ENCODE measurements at regions not wholly inside any gene's neighbourhood (a gene's known extent, or its start where the extent isn't known, plus 50 kb on each side); places are given as distances from the start of the nearest gene placed in this dataset.
"Not testable (repeated sequence)": the region's sequence is repeated elsewhere in the genome, so short reads cannot be mapped to it uniquely, and the experiment has no call there.

GRCh38 chr1:65654526-65654925 is 138.2 kb upstream of the PDE4B start:
- H2BK5ac ChIP-seq (ENCODE audit: low read depth, low read length, poor library complexity); H3K4me1 ChIP-seq (ENCODE audit: control insufficient read depth in 1 of 2, insufficient read depth in 2 of 2, low read length in 2 of 2); H3K36me3 ChIP-seq (ENCODE audit: control insufficient read depth in 1 of 2, insufficient read depth in 2 of 2, low read length in 2 of 2); DNase-seq; H3K9me3 ChIP-seq (ENCODE audit: insufficient read depth, low read depth, low read length); H3K4me2 ChIP-seq (ENCODE audit: low read length); H4K8ac ChIP-seq (ENCODE audit: low read depth, low read length); H3K27ac ChIP-seq (ENCODE audit: low read depth, low read length); H3K79me2 ChIP-seq (ENCODE audit: control insufficient read depth, insufficient read depth, low read length, poor library complexity); H4K91ac ChIP-seq (ENCODE audit: low read depth, low read length); H2BK12ac ChIP-seq (ENCODE audit: low read length); H3K4ac ChIP-seq (ENCODE audit: low read depth, low read length); H3K27me3 ChIP-seq (ENCODE audit: insufficient read depth, low read length); H2AK5ac ChIP-seq (ENCODE audit: low read length); H3K9ac ChIP-seq (ENCODE audit: low read length); H2AFZ ChIP-seq (ENCODE audit: insufficient read depth, low read length, poor library complexity); H3K14ac ChIP-seq (ENCODE audit: low read length); H4K12ac ChIP-seq (ENCODE audit: low read depth, low read length); H3K23ac ChIP-seq (ENCODE audit: low read length); H3K4me3 ChIP-seq (ENCODE audit: low read depth, low read length); H3K18ac ChIP-seq (ENCODE audit: low read length); H3K79me1 ChIP-seq (ENCODE audit: low read length); H2BK120ac ChIP-seq (ENCODE audit: insufficient read depth, low read length, poor library complexity): not testable (repeated sequence)
- WGBS (ENCODE audit: extremely low coverage, insufficient coverage, insufficient read length), result no CpG with 5 or more reads among the region's 2 CpGs

GRCh38 chr1:65657609-65658008 is 135.1 kb upstream of the PDE4B start:
- not testable (repeated sequence) for H3K14ac ChIP-seq (ENCODE audit: low read length); H3K4me3 ChIP-seq (ENCODE audit: low read depth, low read length); H3K4me2 ChIP-seq (ENCODE audit: low read length); H3K79me1 ChIP-seq (ENCODE audit: low read length); H2BK5ac ChIP-seq (ENCODE audit: low read depth, low read length, poor library complexity); H3K27ac ChIP-seq (ENCODE audit: low read depth, low read length); H2BK12ac ChIP-seq (ENCODE audit: low read length); H3K9ac ChIP-seq (ENCODE audit: low read length); H3K4me1 ChIP-seq (ENCODE audit: control insufficient read depth in 1 of 2, insufficient read depth in 2 of 2, low read length in 2 of 2); H2BK120ac ChIP-seq (ENCODE audit: insufficient read depth, low read length, poor library complexity); H4K91ac ChIP-seq (ENCODE audit: low read depth, low read length); H3K27me3 ChIP-seq (ENCODE audit: insufficient read depth, low read length); H4K8ac ChIP-seq (ENCODE audit: low read depth, low read length); H3K79me2 ChIP-seq (ENCODE audit: control insufficient read depth, insufficient read depth, low read length, poor library complexity); H4K12ac ChIP-seq (ENCODE audit: low read depth, low read length); H3K18ac ChIP-seq (ENCODE audit: low read length); H3K4ac ChIP-seq (ENCODE audit: low read depth, low read length); H2AK5ac ChIP-seq (ENCODE audit: low read length); H3K36me3 ChIP-seq (ENCODE audit: control insufficient read depth in 1 of 2, insufficient read depth in 2 of 2, low read length in 2 of 2); H2AFZ ChIP-seq (ENCODE audit: insufficient read depth, low read length, poor library complexity); H3K23ac ChIP-seq (ENCODE audit: low read length); DNase-seq; H3K9me3 ChIP-seq (ENCODE audit: insufficient read depth, low read depth, low read length)
- no CpG with 5 or more reads among the region's 2 CpGs for whole genome bisulfite sequencing (ENCODE audit: extremely low coverage, insufficient coverage, insufficient read length)

GRCh38 chr1:65658122-65658521 is 134.6 kb upstream of the PDE4B start:
- no peak overlapping the region for H3K9ac ChIP-seq (ENCODE audit: low read length)
- H3K14ac ChIP-seq (ENCODE audit: low read length), result no peak overlapping the region
- no peak overlapping the region for H3K23ac ChIP-seq (ENCODE audit: low read length)
- no peak for DNase-seq
- H3K79me1 ChIP-seq (ENCODE audit: low read length), result no peaks in the 10 kb centered on the region
- H4K8ac ChIP-seq (ENCODE audit: low read depth, low read length), result no peak overlapping the region
- no peaks in the 10 kb centered on the region for H3K4me1 ChIP-seq (ENCODE audit: control insufficient read depth in 1 of 2, insufficient read depth in 2 of 2, low read length in 2 of 2)
- no peak overlapping the region for H4K12ac ChIP-seq (ENCODE audit: low read depth, low read length)
- H3K4me2 ChIP-seq (ENCODE audit: low read length), result no peak overlapping the region
- H2BK120ac ChIP-seq (ENCODE audit: insufficient read depth, low read length, poor library complexity), result no peak overlapping the region
- H2BK12ac ChIP-seq (ENCODE audit: low read length), result no peak overlapping the region
- no peak overlapping the region for H3K4me3 ChIP-seq (ENCODE audit: low read depth, low read length)
- no peaks in the 10 kb centered on the region for H3K79me2 ChIP-seq (ENCODE audit: control insufficient read depth, insufficient read depth, low read length, poor library complexity)
- no peak overlapping the region for H3K27ac ChIP-seq (ENCODE audit: low read depth, low read length)
- H4K91ac ChIP-seq (ENCODE audit: low read depth, low read length), result no peak overlapping the region
- no peaks in the 10 kb centered on the region for H3K36me3 ChIP-seq (ENCODE audit: control insufficient read depth in 1 of 2, insufficient read depth in 2 of 2, low read length in 2 of 2)
- no peak overlapping the region for H2AK5ac ChIP-seq (ENCODE audit: low read length)
- no peaks in the 10 kb centered on the region for H3K27me3 ChIP-seq (ENCODE audit: insufficient read depth, low read length)
- no CpG with 5 or more reads among the region's 4 CpGs for WGBS (ENCODE audit: extremely low coverage, insufficient coverage, insufficient read length)
- no peak overlapping the region for H2BK5ac ChIP-seq (ENCODE audit: low read depth, low read length, poor library complexity)
- no peak overlapping the region for H3K4ac ChIP-seq (ENCODE audit: low read depth, low read length)
- H2AFZ ChIP-seq (ENCODE audit: insufficient read depth, low read length, poor library complexity), result no peak overlapping the region
- H3K18ac ChIP-seq (ENCODE audit: low read length), result no peak overlapping the region
- H3K9me3 ChIP-seq (ENCODE audit: insufficient read depth, low read depth, low read length), result no peaks in the 10 kb centered on the region

- Histone ChIP-seq H3K4me3 (ENCODE audit: low read depth, low read length) (no peak overlapping the region), H2BK120ac (ENCODE audit: insufficient read depth, low read length, poor library complexity) (no peak overlapping the region), H2BK5ac (ENCODE audit: low read depth, low read length, poor library complexity) (no peak overlapping the region), H2BK12ac (ENCODE audit: low read length) (no peak overlapping the region), H4K8ac (ENCODE audit: low read depth, low read length) (no peak overlapping the region), H3K9me3 (ENCODE audit: insufficient read depth, low read depth, low read length) (peaks cover 2% of the 10 kb centered on the region), H2AFZ (ENCODE audit: insufficient read depth, low read length, poor library complexity) (no peak overlapping the region), H3K36me3 (ENCODE audit: control insufficient read depth in 1 of 2, insufficient read depth in 2 of 2, low read length in 2 of 2) (no peaks in the 10 kb centered on the region), H3K27ac (ENCODE audit: low read depth, low read length) (no peak overlapping the region), H3K4me2 (ENCODE audit: low read length) (no peak overlapping the region), H3K79me1 (ENCODE audit: low read length) (no peaks in the 10 kb centered on the region), H3K79me2 (ENCODE audit: control insufficient read depth, insufficient read depth, low read length, poor library complexity) (no peaks in the 10 kb centered on the region), H3K27me3 (ENCODE audit: insufficient read depth, low read length) (no peaks in the 10 kb centered on the region), H3K18ac (ENCODE audit: low read length) (no peak overlapping the region), H4K12ac (ENCODE audit: low read depth, low read length) (no peak overlapping the region), H3K4me1 (ENCODE audit: control insufficient read depth in 1 of 2, insufficient read depth in 2 of 2, low read length in 2 of 2) (no peaks in the 10 kb centered on the region), H2AK5ac (ENCODE audit: low read length) (no peak overlapping the region), H3K14ac (ENCODE audit: low read length) (no peak overlapping the region), H3K9ac (ENCODE audit: low read length) (no peak overlapping the region), H4K91ac (ENCODE audit: low read depth, low read length) (no peak overlapping the region), H3K23ac (ENCODE audit: low read length) (no peak overlapping the region), H3K4ac (ENCODE audit: low read depth, low read length) (no peak overlapping the region)
- DNase-seq, result no peak
These were observed 124.3 kb upstream of the PDE4B start for GRCh38 chr1:65668368-65668767.

- no peak overlapping the region for H4K91ac ChIP-seq (ENCODE audit: low read depth, low read length)
- no peak overlapping the region for H3K4ac ChIP-seq (ENCODE audit: low read depth, low read length)
- no peak overlapping the region for H4K12ac ChIP-seq (ENCODE audit: low read depth, low read length)
- H3K4me1 ChIP-seq (ENCODE audit: control insufficient read depth in 1 of 2, insufficient read depth in 2 of 2, low read length in 2 of 2), result no peaks in the 10 kb centered on the region
- no peak overlapping the region for H3K18ac ChIP-seq (ENCODE audit: low read length)
- no peaks in the 10 kb centered on the region for H3K79me2 ChIP-seq (ENCODE audit: control insufficient read depth, insufficient read depth, low read length, poor library complexity)
- H3K79me1 ChIP-seq (ENCODE audit: low read length), result no peaks in the 10 kb centered on the region
- no peaks in the 10 kb centered on the region for H3K27me3 ChIP-seq (ENCODE audit: insufficient read depth, low read length)
- no peak overlapping the region for H2BK12ac ChIP-seq (ENCODE audit: low read length)
- H2AK5ac ChIP-seq (ENCODE audit: low read length), result no peak overlapping the region
- H3K23ac ChIP-seq (ENCODE audit: low read length), result no peak overlapping the region
- no peak overlapping the region for H3K9ac ChIP-seq (ENCODE audit: low read length)
- H3K36me3 ChIP-seq (ENCODE audit: control insufficient read depth in 1 of 2, insufficient read depth in 2 of 2, low read length in 2 of 2), result no peaks in the 10 kb centered on the region
- no CpG with 5 or more reads among the region's 3 CpGs for whole genome bisulfite sequencing (ENCODE audit: extremely low coverage, insufficient coverage, insufficient read length)
- H3K4me2 ChIP-seq (ENCODE audit: low read length), result no peak overlapping the region
- no peak for DNase-seq
- no peak overlapping the region for H3K14ac ChIP-seq (ENCODE audit: low read length)
- H2AFZ ChIP-seq (ENCODE audit: insufficient read depth, low read length, poor library complexity), result no peak overlapping the region
- H3K27ac ChIP-seq (ENCODE audit: low read depth, low read length), result no peak overlapping the region
- H2BK5ac ChIP-seq (ENCODE audit: low read depth, low read length, poor library complexity), result no peak overlapping the region
- H4K8ac ChIP-seq (ENCODE audit: low read depth, low read length), result no peak overlapping the region
- H2BK120ac ChIP-seq (ENCODE audit: insufficient read depth, low read length, poor library complexity), result no peak overlapping the region
- H3K4me3 ChIP-seq (ENCODE audit: low read depth, low read length), result no peak overlapping the region
- H3K9me3 ChIP-seq (ENCODE audit: insufficient read depth, low read depth, low read length), result peaks cover 2% of the 10 kb centered on the region
These were observed 122.2 kb upstream of the PDE4B start for GRCh38 chr1:65670518-65670917.
